K562 (cell line): ENCODE measurements at regions not wholly inside any gene's neighbourhood (a gene's known extent, or its start where the extent isn't known, plus 50 kb on each side); places are given as distances from the start of the nearest gene placed in this dataset.

Experiments
- ATAC-seq: fragments of 200-7000 bp; cut with Tn5 transposase; 3 replicates; pipeline ENCODE4 v1.9.1; 2020; ENCODE audit warnings: moderate library complexity
- BruUV-seq: library from RNA; stranded (reverse); fragments of 400-500 nt; replicated peaks from 2 replicates; lab custom pipeline; 2021; lab: Mats Ljungman, UMichigan
- CTCF ChIA-PET: fragments of 300-600 bp; formaldehyde crosslinking; extraction: SDS; loops from one replicate; lab custom pipeline; 2021; ENCODE audit warnings: low intra/inter-chr PET ratio; lab: Yijun Ruan, JAX
- POLR2A ChIA-PET: fragments of 300-600, 350-650 bp; sonication (Branson Sonifier 250); formaldehyde crosslinking; extraction: SDS; loops from one replicate; lab custom pipeline; 2021; ENCODE audit warnings: antibody characterized with exemption, inconsistent platforms; lab: Yijun Ruan, JAX
- DNase-seq, 4 experiments: peaks; one replicate each; pipeline versions ENCODE4 v3.0.0 to v3.0.0-alpha.2; 2011 to 2018; ENCODE audit warnings: low spot score in 3 of 4, mixed read lengths in 3 of 4; ENCODE audit errors: extremely low read depth in 1 of 4
- FAIRE-seq: peaks from 2 replicates; lab custom pipeline; 2011; peaks lifted over from hg19 to GRCh38; lab: Jason Lieb, UNC
- H2AFZ ChIP-seq: 2 replicates; pipeline ENCODE4 v1.6.0; 2011; ENCODE audit warnings: low read depth, low read length, control low read depth, inconsistent platforms
- H3K27ac ChIP-seq: fragments of 200-600 bp; 3 replicates; pipeline ENCODE4 v1.8.0; 2011; ENCODE audit warnings: low read depth, mild to moderate bottlenecking, control low read depth, inconsistent platforms, low read length, moderate library complexity, mixed read lengths; ENCODE audit errors: extremely low read depth
- H3K27me3 ChIP-seq, 2 experiments: fragments of 300-600 bp in 1 of 2; 2 replicates in 1 of 2; 3 replicates in 1 of 2; pipeline versions ENCODE4 v1.6.0 to v1.8.0; 2011; ENCODE audit warnings: inconsistent platforms in 2 of 2, low read length in 2 of 2, mild to moderate bottlenecking in 1 of 2, mixed read lengths in 1 of 2, moderate library complexity in 1 of 2; ENCODE audit not compliant: control insufficient read depth in 2 of 2, insufficient read depth in 2 of 2
- H3K36me3 ChIP-seq: fragments of 300-600 bp; 3 replicates; pipeline ENCODE4 v1.8.0; 2011; ENCODE audit warnings: mild to moderate bottlenecking, low read length, inconsistent platforms; ENCODE audit not compliant: control insufficient read depth, insufficient read depth
- H3K4me1 ChIP-seq, 2 experiments: fragments of 200-600 bp in 1 of 2; replicated peaks in 1 of 2; 2 replicates in 1 of 2; 3 replicates in 1 of 2; pipeline versions ENCODE4 v1.5.1 to v1.8.0; 2011; ENCODE audit warnings: inconsistent platforms in 2 of 2, low read length in 2 of 2, mild to moderate bottlenecking in 1 of 2, mixed read lengths in 1 of 2, moderate library complexity in 1 of 2; ENCODE audit not compliant: control insufficient read depth in 2 of 2, insufficient read depth in 2 of 2
- H3K4me2 ChIP-seq: 2 replicates; pipeline ENCODE4 v1.6.1; 2011; ENCODE audit warnings: low read length, control low read depth, inconsistent platforms, mixed read lengths; ENCODE audit not compliant: insufficient read depth
- H3K4me3 ChIP-seq: fragments of 200-600 bp; sonication (generic), shearing (Covaris generic); 2 replicates; pipeline ENCODE4 v1.5.1; 2016; ENCODE audit warnings: control low read depth, inconsistent platforms
- H3K79me2 ChIP-seq: fragments of 200-600 bp; 3 replicates; pipeline ENCODE4 v1.8.0; 2011; ENCODE audit warnings: low read length, inconsistent platforms; ENCODE audit not compliant: control insufficient read depth, insufficient read depth
- H3K9ac ChIP-seq, 2 experiments: 2 replicates each; pipeline versions ENCODE4 v1.6.0 to v1.6.1; 2011; ENCODE audit warnings: low read depth in 2 of 2, low read length in 2 of 2, control low read depth in 1 of 2, inconsistent platforms in 1 of 2, mild to moderate bottlenecking in 1 of 2, mixed read lengths in 1 of 2; ENCODE audit not compliant: insufficient read depth in 1 of 2
- H3K9me1 ChIP-seq: one replicate; pipeline ENCODE4 v1.6.0; 2011; ENCODE audit warnings: inconsistent platforms, mild to moderate bottlenecking, low read length, moderate library complexity; ENCODE audit not compliant: control insufficient read depth, insufficient read depth
- H3K9me3 ChIP-seq: replicated peaks from 2 replicates; pipeline ENCODE4 v1.5.1; 2011; ENCODE audit warnings: low read depth, low read length, inconsistent platforms; ENCODE audit not compliant: control insufficient read depth, insufficient read depth
- H4K20me1 ChIP-seq: replicated peaks from 2 replicates; pipeline ENCODE4 v1.6.1; 2011; ENCODE audit warnings: low read length, inconsistent platforms, mixed read lengths; ENCODE audit not compliant: control insufficient read depth, insufficient read depth
- DMBX1 ChIP-seq: fragments of 250-450 bp; sonication (Bioruptor Pico); IDR thresholded peaks from 2 replicates; pipeline ENCODE4 v1.8.0; 2022; ENCODE audit warnings: inconsistent platforms, mild to moderate bottlenecking, moderate library complexity, borderline replicate concordance
- ELF4 ChIP-seq: fragments of 450-650 bp; formaldehyde crosslinking; IDR thresholded peaks from 2 replicates; pipeline ENCODE4 v1.4.0; 2022; ENCODE audit warnings: missing genetic modification characterization
- ETV1 ChIP-seq: fragments of 450-650 bp; conservative IDR thresholded peaks from 2 replicates; pipeline ENCODE4 v1.6.1; 2016; ENCODE audit warnings: missing genetic modification characterization, control low read depth, low read depth, missing compliant biosample characterization
- MAZ ChIP-seq, 2 experiments: fragments of 450-650 bp in 1 of 2; sonication (generic) in 1 of 2; formaldehyde crosslinking; IDR thresholded peaks in 1 of 2; conservative IDR thresholded peaks in 1 of 2; 2 replicates each; pipeline versions ENCODE4 v1.4.0 to v1.5.0; 2020; ENCODE audit warnings: mild to moderate bottlenecking in 1 of 2, missing genetic modification reagents in 1 of 2
- SIX5 ChIP-seq, 2 experiments: IDR thresholded peaks; 2 replicates each; pipeline ENCODE4 v1.6.1; 2011; ENCODE audit warnings: low read length in 2 of 2, borderline replicate concordance in 1 of 2, low read depth in 1 of 2, mild to moderate bottlenecking in 1 of 2, moderate library complexity in 1 of 2; ENCODE audit not compliant: insufficient read depth in 1 of 2
- SOX6 ChIP-seq: fragments of 450-650 bp; IDR thresholded peaks from 2 replicates; pipeline ENCODE4 v1.6.1; 2014; ENCODE audit warnings: mild to moderate bottlenecking
- TCF7L2 ChIP-seq: fragments of 150-350 bp; IDR thresholded peaks from 2 replicates; pipeline ENCODE4 v1.6.1; 2016; ENCODE audit warnings: low read depth, mild to moderate bottlenecking, low read length, moderate library complexity
- TRIM25 ChIP-seq: fragments of 450-650 bp; IDR thresholded peaks from 2 replicates; pipeline ENCODE4 v1.7.0; 2016; ENCODE audit warnings: borderline replicate concordance
- ZBTB12 ChIP-seq: fragments of 250-450 bp; sonication (Bioruptor Pico); IDR thresholded peaks from 2 replicates; pipeline ENCODE4 v1.4.0; 2020
- ZNF124 ChIP-seq: sonication (generic); formaldehyde crosslinking; IDR thresholded peaks from 2 replicates; pipeline ENCODE4 v1.8.1; 2022; ENCODE audit warnings: missing genetic modification reagents
- ZNF384 ChIP-seq: IDR thresholded peaks from 2 replicates; pipeline ENCODE4 v1.6.1; 2012; ENCODE audit warnings: low read depth, low read length, improper control_type of control experiment
- WGBS: fragments of 100-300 bp; shearing (Covaris generic); methylation state at CpG from one replicate; pipeline ENCODE4 v1.1.6; 2016; ENCODE audit warnings: low coverage, mixed read lengths; ENCODE audit not compliant: insufficient coverage; ENCODE audit errors: missing lambda C conversion rate; 5-methylcytosine and 5-hydroxymethylcytosine counted together
- in situ Hi-C: fragments of 300-500 bp; cut with MboI; formaldehyde crosslinking; loops from 4 replicates; pipeline ENCODE4 v1.15.0; 2018; ENCODE audit warnings: inconsistent platforms, mixed read lengths
- intact Hi-C: fragments of 100-400 bp; cut with micrococcal nuclease; formaldehyde crosslinking; loops from 2 replicates; pipeline ENCODE4 v1.14.2; 2022

DNA sequence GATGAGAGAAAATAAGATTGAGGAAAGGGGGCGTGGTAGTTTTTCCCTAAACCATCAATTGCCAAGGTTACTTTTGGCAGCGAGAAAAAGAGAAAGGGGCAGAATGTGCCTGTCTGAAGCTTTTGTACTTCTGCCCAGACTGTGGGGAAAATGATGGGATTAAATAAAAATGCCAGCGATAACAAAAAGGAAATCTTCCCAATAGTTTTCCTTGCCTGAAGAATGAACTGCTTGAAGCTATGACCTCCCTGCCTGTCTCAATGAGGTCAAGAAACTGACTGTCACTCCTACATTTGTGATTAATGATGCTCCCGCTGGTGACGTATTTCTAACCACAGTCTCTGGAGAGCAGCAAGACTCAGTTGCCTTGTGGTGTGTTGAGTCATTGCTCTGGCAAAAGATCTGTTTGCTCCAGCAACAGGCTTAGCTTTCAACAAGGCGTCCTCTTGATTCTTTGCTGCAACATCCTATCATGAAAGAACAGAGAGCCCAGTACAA, 1051.5 kb downstream of the DIAPH3 start:
- no peak for FAIRE-seq
- CTCF ChIA-PET = no interaction called here

GRCh38 chr13:59119475-59119874, 1044.3 kb downstream of the DIAPH3 start:
- Histone ChIP-seq H3K4me2 (no peak overlapping the region), H3K4me1 (no peaks in the 10 kb centered on the region), H3K9me3 (no peaks in the 10 kb centered on the region), H3K9me1 (no peaks in the 10 kb centered on the region), H3K27me3 (no peaks in the 10 kb centered on the region), H3K79me2 (no peaks in the 10 kb centered on the region), H3K27ac (no peak overlapping the region), H4K20me1 (no peaks in the 10 kb centered on the region), H3K9ac (no peak overlapping the region), H2AFZ (no peak overlapping the region), H3K36me3 (no peaks in the 10 kb centered on the region), H3K4me3 (no peak overlapping the region)
- POLR2A ChIA-PET = no interaction called here
- no peak for DNase-seq
- BruUV-seq = no TSS peak
- in situ Hi-C loops (no loop called here), intact Hi-C loops (no loop called here)
- ATAC-seq = no peak
- CTCF ChIA-PET = no interaction called here
- 0% methylated on average over 1 of the region's 2 CpGs for WGBS
- FAIRE-seq = no peak
- TF ChIP-seq ZNF124 (no peak), SIX5 (IDR thresholded peaks at IDR 0.05; ENCODE audit: borderline replicate concordance in 1 of 2, insufficient read depth in 1 of 2, low read depth in 1 of 2, low read length in 2 of 2) (no peak), MAZ (CRISPR knock-in tag; conservative IDR thresholded peaks at IDR 0.05 in 1 of 2, IDR thresholded peaks at IDR 0.05 in 1 of 2) (no peak), TCF7L2 (no peak), ZNF384 (no peak), ETV1 (tag) (no peak), DMBX1 (CRISPR knock-in tag) (no peak), TRIM25 (no peak)

More for the DNA sequence above, 1051.5 kb downstream of the DIAPH3 start:
- Histone ChIP-seq H3K27ac (no peak overlapping the region), H3K4me1 (no peaks in the 10 kb centered on the region), H4K20me1 (no peaks in the 10 kb centered on the region), H3K9me3 (no peaks in the 10 kb centered on the region), H2AFZ (no peak overlapping the region), H3K79me2 (no peaks in the 10 kb centered on the region), H3K4me3 (no peak overlapping the region), H3K4me2 (no peak overlapping the region), H3K9me1 (no peaks in the 10 kb centered on the region), H3K27me3 (no peaks in the 10 kb centered on the region), H3K36me3 (no peaks in the 10 kb centered on the region), H3K9ac (no peak overlapping the region)
- intact Hi-C loops (no loop called here), in situ Hi-C loops (no loop called here)
- WGBS = 4% methylated on average over 6 of the region's 6 CpGs
- no peak for ATAC-seq
- no TSS peak for BruUV-seq
- no peak for DNase-seq
- POLR2A ChIA-PET = no interaction called here
- no peak for TF ChIP-seq ELF4 (CRISPR knock-in tag)
- 0 out of 2 replicates have a peak, but pooled peaks have one; percentile 23 for TF ChIP-seq ZBTB12
- no peak for TF ChIP-seq SOX6
